Esophagus squamous epithelium (tissue), 5 donors: ENCODE measurements at regions not wholly inside any gene's neighbourhood (a gene's known extent, or its start where the extent isn't known, plus 50 kb on each side); places are given as distances from the start of the nearest gene placed in this dataset.

ENCODE experiments used
- DNase-seq: peaks from one replicate; lab custom pipeline; 2025; lab: John Stamatoyannopoulos, UW
- H3K27ac ChIP-seq, 4 donors: fragments of 200-600 bp; sonication (generic); one replicate each; pipeline ENCODE4 v1.5.1; 2016 to 2019; ENCODE audit warnings: mild to moderate bottlenecking in 1 of 4
- H3K27me3 ChIP-seq, 4 donors: fragments of 200-600 bp; sonication (generic); 1 replicate in 3 of 4; 2 replicates in 1 of 4; pipeline versions ENCODE4 v1.5.1 to v1.6.0; 2017 to 2021; ENCODE audit warnings: antibody characterized with exemption in 1 of 4
- H3K36me3 ChIP-seq, 3 donors: fragments of 200-600 bp; sonication (generic); one replicate each; pipeline ENCODE4 v1.5.1; 2016 to 2019
- H3K4me1 ChIP-seq, 3 donors: fragments of 200-600 bp; sonication (generic); one replicate each; pipeline ENCODE4 v1.5.1; 2017 to 2019
- H3K4me3 ChIP-seq, 4 donors: fragments of 200-600 bp; sonication (generic); 1 replicate in 3 of 4; 2 replicates in 1 of 4; pipeline ENCODE4 v1.5.1; 2016 to 2019; ENCODE audit warnings: mild to moderate bottlenecking in 2 of 4, moderate library complexity in 1 of 4
- H3K9me3 ChIP-seq, 3 donors: fragments of 200-600 bp; sonication (generic); one replicate each; pipeline ENCODE4 v1.5.1; 2016 to 2019
- CTCF ChIP-seq, 6 experiments: fragments of 450-650 bp in 4 of 6; fragments of 200-600 bp in 2 of 6; sonication (generic) in 2 of 6; IDR thresholded peaks; one replicate each; pipeline ENCODE4 v1.5.1; 2016 to 2019; ENCODE audit warnings: antibody characterized with exemption in 6 of 6, mild to moderate bottlenecking in 4 of 6, moderate library complexity in 4 of 6
- POLR2A ChIP-seq, 4 donors: fragments of 450-650 bp; IDR thresholded peaks; one replicate each; pipeline ENCODE4 v1.6.1; 2017; ENCODE audit warnings: antibody characterized with exemption in 4 of 4, mild to moderate bottlenecking in 4 of 4, moderate library complexity in 3 of 4
- WGBS, 2 donors: methylation state at CpG; one replicate each; pipeline ENCODE4 v1.1.5; 2018; 5-methylcytosine and 5-hydroxymethylcytosine counted together
- intact Hi-C: fragments of 100-400 bp; cut with DNase I; formaldehyde crosslinking; loops from one replicate; pipeline ENCODE4 v1.15.0; 2022
- donor health status: DM: yes; HTN: yes; CAD: no.

- no peaks in the 10 kb centered on the region for H3K4me1 ChIP-seq
- no peak overlapping the region for H3K4me3 ChIP-seq
- no peaks in the 10 kb centered on the region for H3K36me3 ChIP-seq
- no peak overlapping the region for H3K27ac ChIP-seq
- no peaks in the 10 kb centered on the region for H3K27me3 ChIP-seq
- intact Hi-C loops = no loop called here
- no peak for DNase-seq
- H3K9me3 ChIP-seq = no peaks in the 10 kb centered on the region
- 69 to 74% methylated on average over 4 to 7 of the region's 7 CpGs for WGBS, 2 donors
- no peak for TF ChIP-seq POLR2A (IDR thresholded peaks at IDR 0.05)
- TF ChIP-seq CTCF (IDR thresholded peaks at IDR 0.05) = no peak
These were observed 186.2 kb downstream of the RHOU start for GRCh38 chr1:228921481-228921880.

DNA sequence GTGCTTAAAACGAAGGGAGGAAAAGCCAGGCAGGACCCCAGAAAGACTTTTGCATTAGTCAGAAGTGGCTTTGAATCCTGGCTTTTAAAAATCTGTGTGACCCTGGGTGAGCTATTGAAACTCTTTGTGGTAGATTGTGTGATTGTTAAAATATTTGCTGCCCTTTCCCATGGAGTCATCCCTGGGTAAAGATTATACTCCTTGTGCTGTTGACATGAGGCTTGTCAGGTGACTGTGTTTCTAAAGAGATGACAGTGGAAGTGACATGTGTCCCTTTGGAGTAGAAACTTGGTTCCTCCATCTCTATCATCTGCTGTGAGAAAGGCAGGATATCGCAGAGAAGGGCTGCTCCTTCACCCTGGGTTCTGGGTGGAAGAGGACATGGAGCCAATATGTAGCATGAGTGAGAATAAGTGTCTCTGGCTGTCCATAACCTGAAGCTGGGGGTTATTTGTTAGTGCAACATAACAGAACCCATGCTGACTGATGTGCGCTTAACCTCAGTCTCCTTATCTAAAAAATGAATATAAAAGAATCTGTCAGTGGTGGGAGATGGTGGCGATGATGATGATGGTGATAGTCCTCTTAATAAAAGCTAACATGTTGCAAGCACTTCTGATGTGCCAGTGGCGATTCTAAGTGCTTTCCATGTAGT is 187.6 kb downstream of the RHOU start:
- Histone ChIP-seq H3K27ac (no peak overlapping the region), H3K4me3 (no peak overlapping the region), H3K9me3 (no peaks in the 10 kb centered on the region), H3K4me1 (no peaks in the 10 kb centered on the region), H3K27me3 (no peaks in the 10 kb centered on the region), H3K36me3 (no peaks in the 10 kb centered on the region)
- TF ChIP-seq CTCF (IDR thresholded peaks at IDR 0.05) = no peak
- no peak for TF ChIP-seq POLR2A (IDR thresholded peaks at IDR 0.05)
- intact Hi-C loops = no loop called here
- 85 to 87% methylated on average over 5 of the region's 5 CpGs for WGBS, 2 donors
- no peak for DNase-seq

DNA sequence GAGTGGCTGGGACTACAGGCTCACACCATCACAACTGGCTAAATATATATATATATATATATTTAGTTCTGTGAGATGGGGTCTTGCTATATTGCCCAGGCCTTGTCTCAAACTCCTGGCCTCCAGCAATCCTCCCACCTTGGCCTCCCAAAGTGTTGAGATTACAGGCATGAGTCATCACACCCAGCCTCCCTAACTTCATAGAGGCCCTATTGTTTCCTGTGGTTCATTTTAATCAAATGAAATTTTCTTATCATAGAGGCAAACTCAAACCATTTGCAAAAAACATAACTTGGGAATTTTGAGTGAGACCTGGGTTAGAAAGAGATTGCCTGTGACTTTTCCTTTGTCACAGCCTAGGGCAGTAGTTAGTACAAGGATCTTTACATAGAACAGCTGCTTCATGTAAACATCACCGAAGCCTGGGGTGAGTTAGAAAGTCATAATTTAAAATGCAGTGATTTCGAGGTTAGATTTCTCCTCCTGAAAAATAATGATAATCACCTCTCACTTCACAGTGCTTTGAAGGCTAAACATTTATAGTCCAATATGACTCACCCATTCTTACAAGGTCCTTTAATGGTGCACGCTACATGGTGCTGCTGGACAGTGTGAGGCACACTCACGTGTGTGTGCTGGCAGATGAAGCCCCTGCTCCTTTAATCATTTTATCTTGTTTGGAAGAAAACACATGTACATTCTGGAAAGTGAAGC is 188.9 kb downstream of the RHOU start:
- Histone ChIP-seq H3K4me1 (no peaks in the 10 kb centered on the region), H3K27ac (no peak overlapping the region), H3K27me3 (no peaks in the 10 kb centered on the region), H3K4me3 (no peak overlapping the region), H3K9me3 (no peaks in the 10 kb centered on the region), H3K36me3 (no peaks in the 10 kb centered on the region)
- intact Hi-C loops = no loop called here
- WGBS, 2 donors = 70 to 80% methylated on average over 4 of the region's 4 CpGs
- DNase-seq = no peak
- TF ChIP-seq POLR2A (IDR thresholded peaks at IDR 0.05) (no peak), CTCF (IDR thresholded peaks at IDR 0.05) (no peak)

GRCh38 chr1:228925691-228926090 is 190.4 kb downstream of the RHOU start:
- no peaks in the 10 kb centered on the region for H3K4me1 ChIP-seq
- H3K9me3 ChIP-seq = no peaks in the 10 kb centered on the region
- 87 to 96% methylated on average over 3 of the region's 3 CpGs for WGBS, 2 donors
- H3K4me3 ChIP-seq = no peak overlapping the region
- no peak for DNase-seq
- no peak overlapping the region for H3K27ac ChIP-seq
- H3K27me3 ChIP-seq = no peaks in the 10 kb centered on the region
- TF ChIP-seq POLR2A (IDR thresholded peaks at IDR 0.05) (no peak), CTCF (IDR thresholded peaks at IDR 0.05) (no peak)
- intact Hi-C loops = no loop called here
- no peaks in the 10 kb centered on the region for H3K36me3 ChIP-seq

- H3K4me3 ChIP-seq = no peak overlapping the region
- no peak for TF ChIP-seq POLR2A (IDR thresholded peaks at IDR 0.05)
- no peak for TF ChIP-seq CTCF (IDR thresholded peaks at IDR 0.05)
- no peaks in the 10 kb centered on the region for H3K9me3 ChIP-seq
- WGBS, 2 donors = 63 to 83% methylated on average over 4 of the region's 4 CpGs
- H3K27ac ChIP-seq = no peak overlapping the region
- no peaks in the 10 kb centered on the region for H3K4me1 ChIP-seq
- no peak for DNase-seq
- H3K27me3 ChIP-seq = no peaks in the 10 kb centered on the region
- no peaks in the 10 kb centered on the region for H3K36me3 ChIP-seq
- intact Hi-C loops = no loop called here
These were observed 192.1 kb downstream of the RHOU start for GRCh38 chr1:228927421-228927820.
